ENCODE measurements at regions not wholly inside any gene's neighbourhood (a gene's known extent, or its start where the extent isn't known, plus 50 kb on each side); places are given as distances from the start of the nearest gene placed in this dataset.
"Not testable (repeated sequence)": the region's sequence is repeated elsewhere in the genome, so short reads cannot be mapped to it uniquely, and the experiment has no call there.

GRCh38 chr18:25544546-25545287, 192.8 kb upstream of the ZNF521 start:
- DNase-seq: no peak

GRCh38 chr18:25538175-25538922, 186.4 kb upstream of the ZNF521 start:
- no peak for DNase-seq

GRCh38 chr18:25535495-25535894, 183.5 kb upstream of the ZNF521 start:
- no peak for DNase-seq

- no peak for DNase-seq
These were observed 182.4 kb upstream of the ZNF521 start for GRCh38 chr18:25534401-25534800.

DNA sequence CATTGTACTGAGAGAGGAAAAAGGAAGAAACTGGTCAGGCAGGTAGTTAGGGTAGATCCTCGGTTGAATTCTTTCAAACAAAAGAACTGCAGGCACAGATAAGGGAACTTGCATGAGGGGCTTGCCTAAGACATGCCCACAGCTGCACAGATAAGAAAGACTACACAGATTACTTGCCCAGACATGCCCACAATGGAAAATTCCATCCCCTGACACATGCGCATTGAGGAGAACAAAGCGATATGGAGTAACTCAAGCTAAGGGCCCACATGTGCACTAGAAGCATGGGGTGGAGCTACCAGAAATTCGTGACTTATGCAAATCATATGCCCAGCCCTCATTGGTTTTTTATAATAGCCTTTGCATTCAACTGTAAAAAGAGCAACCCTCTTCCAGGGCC, 181.3 kb upstream of the ZNF521 start:
- no peak for DNase-seq

GRCh38 chr18:25531207-25531606, 179.2 kb upstream of the ZNF521 start:
- no peak for DNase-seq

- not testable (repeated sequence) for DNase-seq
These were observed 173.8 kb upstream of the ZNF521 start for GRCh38 chr18:25525789-25526188.

DNA sequence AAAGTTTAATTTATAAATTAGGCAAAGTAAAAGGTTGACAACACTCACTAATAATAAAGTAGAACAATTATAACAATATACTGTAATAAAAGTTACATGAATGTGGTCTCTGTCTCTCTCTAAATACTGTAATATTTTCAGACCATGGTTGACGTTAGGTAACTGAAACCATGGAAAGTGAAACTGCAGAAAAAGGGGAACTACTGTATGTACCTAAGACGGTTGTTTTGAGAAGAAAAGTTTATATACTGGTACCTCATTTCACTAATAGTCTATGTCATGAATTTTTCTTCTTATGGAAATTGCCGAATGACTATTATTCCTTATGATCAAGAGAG, 166.7 kb upstream of the ZNF521 start:
- no peak for DNase-seq

DNA sequence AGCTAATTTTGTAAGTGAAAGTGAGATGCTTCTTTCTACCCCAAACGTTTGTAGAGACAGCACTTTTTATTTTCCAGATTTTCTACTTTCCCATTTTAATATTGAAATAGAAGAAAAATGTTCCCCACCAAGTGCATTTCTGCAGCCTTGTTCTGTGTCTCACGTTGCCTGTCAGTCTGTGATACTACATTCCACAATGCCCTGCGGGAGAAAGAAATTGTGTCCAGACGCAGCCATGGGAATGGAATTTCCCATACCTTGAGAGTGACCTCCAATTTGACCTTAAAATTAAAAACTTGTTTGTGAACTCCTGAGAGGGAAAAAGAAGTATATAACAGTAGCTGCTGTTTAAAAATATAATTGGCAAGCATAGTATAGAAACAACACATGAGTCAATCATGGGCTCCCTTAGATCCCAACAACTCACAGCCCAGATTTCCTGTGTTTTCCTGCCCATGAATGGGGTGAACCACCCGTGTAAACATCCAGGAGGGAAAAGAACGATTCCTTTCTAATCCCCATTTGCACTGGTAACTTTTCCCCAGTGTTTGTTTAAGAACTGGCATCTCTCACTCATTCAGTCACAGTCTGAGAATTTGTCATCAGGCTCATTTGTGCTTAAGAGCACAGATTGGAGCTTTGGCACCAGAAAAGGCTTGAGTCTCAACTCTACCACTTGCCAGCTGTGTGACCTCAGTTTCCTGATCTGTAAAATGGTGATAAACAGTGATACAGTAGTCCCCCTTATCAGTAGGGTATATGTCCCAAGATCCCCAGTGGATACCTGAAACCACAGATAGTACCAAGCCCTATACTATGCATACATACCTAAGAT, 166.1 kb upstream of the ZNF521 start:
- DNase-seq: peak in 1 of 2 experiments; percentile 4

DNA sequence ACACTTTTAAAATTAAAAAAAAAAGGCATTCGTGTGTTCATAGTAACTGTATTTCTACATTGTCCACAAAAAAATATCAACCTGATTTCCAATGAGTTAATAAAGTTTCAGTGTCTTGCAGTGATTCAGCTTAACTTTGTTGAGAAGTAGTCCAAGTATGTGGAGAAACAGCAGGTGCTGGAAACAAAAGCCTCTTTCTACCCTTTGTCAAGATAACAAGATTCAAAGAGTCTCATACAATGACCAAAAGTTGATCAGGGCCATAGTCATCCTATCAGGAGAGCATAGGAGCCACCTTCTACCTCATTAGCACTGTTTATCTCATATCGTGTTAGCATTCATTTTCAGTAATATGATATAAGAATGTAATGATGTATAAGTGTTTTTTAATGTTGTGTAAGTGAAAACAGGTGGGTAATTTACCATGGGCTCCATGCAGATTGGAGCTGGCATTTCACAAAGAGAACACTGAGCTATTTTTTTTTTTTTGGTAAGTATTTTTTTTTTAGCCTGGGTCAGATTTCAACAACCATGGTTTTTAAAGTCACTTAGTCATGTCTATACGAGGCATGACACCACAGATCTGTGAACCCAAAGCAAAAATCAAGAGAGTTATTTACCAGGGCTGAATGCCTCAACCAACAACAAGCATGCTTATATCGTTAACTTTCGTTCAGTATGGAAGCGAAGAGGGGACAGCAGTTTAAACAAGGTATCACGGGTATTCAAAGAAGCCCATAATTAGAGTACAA, 165.0 kb upstream of the ZNF521 start:
- no peak for DNase-seq

DNA sequence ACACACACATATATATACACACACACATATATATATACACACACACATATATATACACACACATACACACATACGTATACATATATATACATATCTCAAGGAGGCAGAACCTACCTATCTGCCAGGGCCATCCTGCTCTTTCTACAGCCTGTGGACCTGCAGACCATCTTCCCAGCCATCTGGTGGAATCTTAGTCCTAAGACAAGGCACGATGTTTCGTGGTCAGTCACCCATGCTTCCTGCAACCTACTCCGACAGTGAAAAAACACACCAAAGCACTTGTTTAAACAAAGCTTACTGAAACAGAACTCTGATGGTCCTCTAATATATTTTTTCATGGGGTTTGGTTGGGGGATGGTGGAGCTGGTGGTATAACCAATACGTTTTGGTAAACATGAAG, 164.2 kb upstream of the ZNF521 start:
- DNase-seq: no peak

DNA sequence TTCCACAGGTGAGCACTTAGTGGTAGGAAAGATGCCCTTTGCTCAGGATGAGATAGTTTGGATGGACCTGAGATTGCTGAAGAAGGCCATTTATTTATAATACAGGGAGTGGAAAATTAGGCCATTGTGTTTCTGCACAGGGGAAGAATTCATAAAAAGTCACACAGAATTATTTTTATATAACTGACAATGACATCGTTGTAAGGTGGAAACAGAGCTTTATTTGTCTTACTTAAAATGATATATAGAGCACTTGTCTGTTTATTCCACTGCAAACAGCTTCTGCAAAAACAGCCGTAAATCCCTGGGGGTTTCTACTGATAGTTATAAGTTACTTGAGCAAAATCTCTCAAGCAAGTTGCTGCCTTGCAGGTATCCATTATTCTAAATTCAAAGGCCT, 158.1 kb upstream of the ZNF521 start:
- no peak for DNase-seq

DNA sequence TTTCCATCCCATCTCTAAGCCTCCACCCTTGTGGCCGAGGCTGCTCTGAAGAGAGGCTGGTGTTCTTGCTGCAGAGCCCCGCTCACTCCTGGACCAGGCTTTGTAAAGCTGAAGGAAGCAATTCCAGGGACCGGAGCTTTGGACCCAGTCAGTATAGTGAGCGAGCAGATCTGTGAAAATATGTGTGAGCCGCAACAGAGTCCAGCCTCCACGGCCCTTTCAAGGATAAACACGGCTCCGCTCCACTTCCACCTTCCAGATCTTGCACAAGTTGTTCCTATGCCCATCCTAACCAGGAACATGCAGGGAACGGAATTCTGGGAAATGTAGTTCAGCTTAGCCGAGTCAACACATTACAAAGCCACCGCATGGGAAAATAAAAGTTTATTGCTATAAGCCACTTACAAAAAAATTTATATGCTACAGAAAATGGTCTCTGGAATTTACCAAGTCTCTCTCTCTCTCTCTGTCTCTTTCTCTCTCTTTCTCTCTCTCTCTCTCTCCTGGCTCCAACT, 151.7 kb upstream of the ZNF521 start:
- peak; percentile 28 to 55 for DNase-seq

GRCh38 chr18:25497151-25497794, 145.3 kb upstream of the ZNF521 start:
- no peak for DNase-seq

GRCh38 chr18:25496544-25496943, 144.6 kb upstream of the ZNF521 start:
- no peak for DNase-seq

DNA sequence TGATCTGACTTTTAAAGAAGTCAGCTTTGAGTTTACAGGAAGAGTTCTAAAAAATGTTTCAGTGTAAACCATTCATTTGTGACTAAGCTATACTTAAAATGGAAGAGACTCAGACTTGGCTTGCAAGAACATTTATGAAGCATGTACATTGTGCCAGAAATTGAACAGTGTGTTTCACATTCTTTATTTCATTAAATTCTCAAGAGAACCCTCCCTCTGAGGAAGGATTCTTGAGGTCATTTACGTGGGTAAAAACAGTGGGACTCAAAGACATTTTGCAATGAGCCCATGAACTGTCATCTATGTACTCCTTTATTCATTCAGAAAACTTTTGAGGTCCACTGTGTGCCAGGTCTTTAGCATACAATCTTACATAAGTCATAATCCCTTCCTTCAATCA, 143.6 kb upstream of the ZNF521 start:
- no peak for DNase-seq

DNA sequence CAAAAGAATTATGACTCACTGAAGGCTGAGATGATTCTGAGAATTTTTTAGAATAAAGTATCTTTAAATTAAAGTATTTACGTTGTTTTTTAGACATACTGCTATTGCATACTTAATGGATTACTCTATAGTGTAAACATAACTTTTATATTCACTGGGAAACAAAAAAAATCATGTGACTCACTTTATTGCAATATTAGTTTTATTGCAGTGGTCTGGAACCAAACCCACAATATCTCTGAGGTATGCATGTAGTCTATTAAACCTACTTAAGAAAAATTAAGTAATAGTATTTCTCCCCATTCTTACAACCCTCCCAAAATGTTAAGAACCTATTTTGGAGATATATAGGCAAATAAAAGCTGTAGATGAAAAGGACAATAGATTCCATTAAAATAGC, 142.9 kb upstream of the ZNF521 start:
- DNase-seq: no peak

- DNase-seq: no peak
These were observed 141.4 kb upstream of the ZNF521 start for GRCh38 chr18:25493401-25493800.

GRCh38 chr18:25490316-25490715, 138.3 kb upstream of the ZNF521 start:
- no peak for DNase-seq

DNA sequence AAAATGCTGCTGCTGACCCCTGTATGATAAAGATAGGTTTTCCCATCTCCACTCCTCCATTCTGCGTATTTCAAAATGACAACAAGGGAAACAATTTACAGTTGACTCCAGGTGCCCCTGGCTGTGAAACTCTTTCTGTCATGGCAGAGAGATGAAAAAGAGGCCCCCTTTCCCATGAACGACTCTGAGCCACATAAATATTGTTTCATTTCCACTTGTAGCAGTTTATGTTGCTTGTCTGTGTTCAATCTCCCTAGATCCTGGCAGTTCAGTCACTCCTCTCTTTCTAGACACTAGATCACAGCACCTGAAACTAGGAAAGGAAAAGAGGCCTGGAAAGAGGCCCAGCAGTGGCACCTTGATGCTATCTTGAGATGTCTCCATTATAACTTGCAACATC, 121.0 kb upstream of the ZNF521 start:
- no peak for DNase-seq

DNA sequence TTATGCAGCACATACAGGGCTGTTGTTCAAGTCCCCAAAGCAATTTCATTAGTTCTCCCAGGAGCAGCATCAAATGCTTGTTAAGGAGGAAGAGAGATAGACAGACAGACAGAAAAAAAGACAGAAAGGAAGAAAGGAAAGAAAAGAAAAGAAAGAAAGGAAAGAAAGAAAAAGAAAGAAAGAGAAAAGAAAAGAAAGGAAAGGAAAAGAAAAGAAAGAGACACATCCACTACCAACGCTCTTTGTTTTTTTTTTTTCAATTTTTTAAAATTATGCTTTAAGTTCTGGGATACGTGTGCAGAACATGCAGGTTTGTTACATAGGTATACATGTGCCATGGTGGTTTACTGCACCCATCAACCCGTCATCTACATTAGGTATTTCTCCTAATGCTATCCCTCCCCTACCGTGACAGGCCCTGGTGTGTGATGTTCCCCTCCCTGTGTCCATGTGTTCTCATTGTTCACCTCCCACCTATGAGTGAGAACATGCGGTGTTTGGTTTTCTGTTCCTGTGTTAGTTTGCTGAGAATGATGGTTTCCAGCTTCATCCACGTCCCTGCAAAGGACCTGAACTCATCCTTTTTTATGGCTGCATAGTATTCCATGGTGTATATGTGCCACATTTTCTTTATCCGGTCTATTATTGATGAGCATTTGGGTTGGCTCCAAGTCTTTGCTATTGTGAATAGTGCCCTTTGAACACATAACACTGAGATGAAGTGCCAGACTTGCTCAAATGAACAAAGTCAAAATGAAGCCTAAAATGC, 119.0 kb upstream of the ZNF521 start:
- DNase-seq: not testable (repeated sequence)

Measured in NCI-H446 (cell line).